HL-60 (cell line): ENCODE measurements at regions not wholly inside any gene's neighbourhood (a gene's known extent, or its start where the extent isn't known, plus 50 kb on each side); places are given as distances from the start of the nearest gene placed in this dataset.

Source experiments
- DNase-seq, 2 experiments: peaks; one replicate each; pipeline ENCODE4 v3.0.0-alpha.2; 2010 to 2020; ENCODE audit warnings: low read depth in 1 of 2, low spot score in 1 of 2
- H3K27ac ChIP-seq: fragments of 250-450 bp; sonication (Bioruptor Pico); replicated peaks from 2 replicates; pipeline ENCODE4 v1.5.1; 2020; ENCODE audit warnings: mild to moderate bottlenecking, moderate library complexity
- H3K27me3 ChIP-seq: fragments of 250-450 bp; sonication (Bioruptor Pico); 2 replicates; pipeline ENCODE4 v1.5.1; 2021; ENCODE audit warnings: mild to moderate bottlenecking, moderate library complexity; ENCODE audit not compliant: insufficient read depth, poor library complexity, severe bottlenecking
- H3K4me3 ChIP-seq: replicated peaks from 2 replicates; pipeline ENCODE4 v1.5.1; 2011; ENCODE audit warnings: mild to moderate bottlenecking, control low read depth, low read length; ENCODE audit not compliant: insufficient read depth
- GABPA ChIP-seq: IDR thresholded peaks from 2 replicates; pipeline ENCODE4 v1.6.1; 2012; ENCODE audit warnings: low read depth
- POLR2AphosphoS5 ChIP-seq: IDR thresholded peaks from 2 replicates; pipeline ENCODE4 v1.6.1; 2012; ENCODE audit warnings: low read depth
- SPI1 ChIP-seq: IDR thresholded peaks from 2 replicates; pipeline ENCODE4 v1.6.1; 2012; ENCODE audit warnings: low read depth, mild to moderate bottlenecking, borderline replicate concordance
- TF ChIP-seq, protein P1 (sequence below): IDR thresholded peaks from 2 replicates; pipeline ENCODE4 v1.6.1; 2012; ENCODE audit warnings: low read depth; ENCODE audit not compliant: insufficient replicate concordance
- TF ChIP-seq, protein P2 (sequence below): IDR thresholded peaks from one replicate; pipeline ENCODE4 v1.5.1; 2011; ENCODE audit warnings: low read length, control low read depth, inconsistent platforms; ENCODE audit not compliant: insufficient read depth

DNA sequence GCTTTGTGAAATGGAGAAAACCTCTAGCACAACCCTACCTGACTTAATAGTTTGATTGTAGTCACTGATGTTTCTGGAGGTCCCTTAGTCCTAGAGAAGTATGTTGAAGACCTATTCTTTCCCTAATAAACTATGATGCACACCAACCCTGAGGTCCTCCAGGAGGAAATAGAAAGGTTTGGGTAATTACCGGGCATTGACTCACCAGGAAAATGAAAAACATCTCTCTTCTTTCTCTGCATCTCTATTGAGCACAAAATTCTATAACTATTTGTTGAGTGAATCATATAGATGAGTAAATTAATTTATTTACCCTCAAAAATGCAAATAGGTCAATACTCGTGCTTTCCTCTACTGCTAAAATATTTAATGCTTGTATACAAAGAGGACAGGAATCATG is 582.4 kb upstream of the FAM241A start:
- DNase-seq, result no peak
- no peak overlapping the region for H3K27ac ChIP-seq
- H3K27me3 ChIP-seq, result no peaks in the 10 kb centered on the region
- TF ChIP-seq POLR2AphosphoS5 (no peak), SPI1 (no peak), GABPA (no peak)
- TF ChIP-seq, protein P1, sequence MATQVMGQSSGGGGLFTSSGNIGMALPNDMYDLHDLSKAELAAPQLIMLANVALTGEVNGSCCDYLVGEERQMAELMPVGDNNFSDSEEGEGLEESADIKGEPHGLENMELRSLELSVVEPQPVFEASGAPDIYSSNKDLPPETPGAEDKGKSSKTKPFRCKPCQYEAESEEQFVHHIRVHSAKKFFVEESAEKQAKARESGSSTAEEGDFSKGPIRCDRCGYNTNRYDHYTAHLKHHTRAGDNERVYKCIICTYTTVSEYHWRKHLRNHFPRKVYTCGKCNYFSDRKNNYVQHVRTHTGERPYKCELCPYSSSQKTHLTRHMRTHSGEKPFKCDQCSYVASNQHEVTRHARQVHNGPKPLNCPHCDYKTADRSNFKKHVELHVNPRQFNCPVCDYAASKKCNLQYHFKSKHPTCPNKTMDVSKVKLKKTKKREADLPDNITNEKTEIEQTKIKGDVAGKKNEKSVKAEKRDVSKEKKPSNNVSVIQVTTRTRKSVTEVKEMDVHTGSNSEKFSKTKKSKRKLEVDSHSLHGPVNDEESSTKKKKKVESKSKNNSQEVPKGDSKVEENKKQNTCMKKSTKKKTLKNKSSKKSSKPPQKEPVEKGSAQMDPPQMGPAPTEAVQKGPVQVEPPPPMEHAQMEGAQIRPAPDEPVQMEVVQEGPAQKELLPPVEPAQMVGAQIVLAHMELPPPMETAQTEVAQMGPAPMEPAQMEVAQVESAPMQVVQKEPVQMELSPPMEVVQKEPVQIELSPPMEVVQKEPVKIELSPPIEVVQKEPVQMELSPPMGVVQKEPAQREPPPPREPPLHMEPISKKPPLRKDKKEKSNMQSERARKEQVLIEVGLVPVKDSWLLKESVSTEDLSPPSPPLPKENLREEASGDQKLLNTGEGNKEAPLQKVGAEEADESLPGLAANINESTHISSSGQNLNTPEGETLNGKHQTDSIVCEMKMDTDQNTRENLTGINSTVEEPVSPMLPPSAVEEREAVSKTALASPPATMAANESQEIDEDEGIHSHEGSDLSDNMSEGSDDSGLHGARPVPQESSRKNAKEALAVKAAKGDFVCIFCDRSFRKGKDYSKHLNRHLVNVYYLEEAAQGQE, result no peak
- TF ChIP-seq, protein P2, sequence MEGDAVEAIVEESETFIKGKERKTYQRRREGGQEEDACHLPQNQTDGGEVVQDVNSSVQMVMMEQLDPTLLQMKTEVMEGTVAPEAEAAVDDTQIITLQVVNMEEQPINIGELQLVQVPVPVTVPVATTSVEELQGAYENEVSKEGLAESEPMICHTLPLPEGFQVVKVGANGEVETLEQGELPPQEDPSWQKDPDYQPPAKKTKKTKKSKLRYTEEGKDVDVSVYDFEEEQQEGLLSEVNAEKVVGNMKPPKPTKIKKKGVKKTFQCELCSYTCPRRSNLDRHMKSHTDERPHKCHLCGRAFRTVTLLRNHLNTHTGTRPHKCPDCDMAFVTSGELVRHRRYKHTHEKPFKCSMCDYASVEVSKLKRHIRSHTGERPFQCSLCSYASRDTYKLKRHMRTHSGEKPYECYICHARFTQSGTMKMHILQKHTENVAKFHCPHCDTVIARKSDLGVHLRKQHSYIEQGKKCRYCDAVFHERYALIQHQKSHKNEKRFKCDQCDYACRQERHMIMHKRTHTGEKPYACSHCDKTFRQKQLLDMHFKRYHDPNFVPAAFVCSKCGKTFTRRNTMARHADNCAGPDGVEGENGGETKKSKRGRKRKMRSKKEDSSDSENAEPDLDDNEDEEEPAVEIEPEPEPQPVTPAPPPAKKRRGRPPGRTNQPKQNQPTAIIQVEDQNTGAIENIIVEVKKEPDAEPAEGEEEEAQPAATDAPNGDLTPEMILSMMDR, result no peak
- H3K4me3 ChIP-seq, result no peak overlapping the region

DNA sequence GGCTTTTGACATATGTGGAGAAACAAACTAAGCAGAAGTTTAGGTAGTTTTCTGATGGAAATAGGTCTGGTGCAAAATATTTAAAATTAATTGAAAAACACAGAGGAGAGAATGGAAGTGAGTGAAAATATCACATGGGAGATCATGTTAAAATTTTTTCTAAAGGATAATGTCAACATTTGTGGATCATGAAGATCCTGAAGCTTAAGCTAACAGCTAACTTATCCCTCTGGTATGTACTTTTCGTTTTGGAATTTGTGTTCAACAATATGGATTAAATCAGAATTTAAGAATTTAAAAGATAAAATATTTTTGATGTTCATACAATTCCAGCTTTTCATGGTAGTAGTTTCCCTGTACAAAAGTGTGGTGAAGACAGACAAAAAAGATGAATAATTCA is 572.8 kb upstream of the FAM241A start:
- Histone ChIP-seq H3K27ac (no peak overlapping the region), H3K27me3 (no peaks in the 10 kb centered on the region), H3K4me3 (no peak overlapping the region)
- TF ChIP-seq, protein P1, result no peak
- TF ChIP-seq GABPA (no peak), SPI1 (no peak), POLR2AphosphoS5 (no peak)
- TF ChIP-seq, protein P2, result no peak
- DNase-seq, result no peak

DNA sequence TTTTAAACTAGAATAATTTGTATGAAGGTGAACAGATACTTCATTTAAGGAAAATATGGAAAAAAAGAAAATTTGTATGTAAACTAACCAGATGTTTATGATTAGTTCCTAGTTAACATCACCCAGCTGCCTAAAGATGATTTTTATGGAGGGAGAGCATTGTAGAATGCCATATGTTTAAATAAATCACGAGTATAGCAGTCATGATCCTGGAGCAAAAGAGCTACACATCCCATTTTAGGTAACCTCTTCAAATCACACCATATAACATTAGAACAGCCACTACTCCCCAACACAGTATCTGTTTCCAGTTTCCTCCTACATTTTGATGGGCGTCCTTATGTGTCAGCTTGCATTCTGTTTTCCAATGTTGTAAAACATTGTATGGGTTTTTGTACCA is 571.9 kb upstream of the FAM241A start:
- Histone ChIP-seq H3K4me3 (no peak overlapping the region), H3K27ac (no peak overlapping the region), H3K27me3 (no peaks in the 10 kb centered on the region)
- DNase-seq, result no peak
- no peak for TF ChIP-seq GABPA
- no peak for TF ChIP-seq SPI1
- no peak for TF ChIP-seq POLR2AphosphoS5
- TF ChIP-seq, protein P1, result no peak
- TF ChIP-seq, protein P2, result no peak
